IPS-NIHi11 (cell line): ENCODE measurements at regions not wholly inside any gene's neighbourhood (a gene's known extent, or its start where the extent isn't known, plus 50 kb on each side); places are given as distances from the start of the nearest gene placed in this dataset.
A peak's percentile ranks its signal among the peaks of the same experiment; 100 is the strongest.

ENCODE experiments used
- DNase-seq: peaks from one replicate; pipeline ENCODE4 v3.0.0; 2012; ENCODE audit warnings: mixed read lengths, low spot score

- DNase-seq: no peak
These were observed 61.0 kb downstream of the GTPBP8 start for GRCh38 chr3:113051787-113052186.

DNA sequence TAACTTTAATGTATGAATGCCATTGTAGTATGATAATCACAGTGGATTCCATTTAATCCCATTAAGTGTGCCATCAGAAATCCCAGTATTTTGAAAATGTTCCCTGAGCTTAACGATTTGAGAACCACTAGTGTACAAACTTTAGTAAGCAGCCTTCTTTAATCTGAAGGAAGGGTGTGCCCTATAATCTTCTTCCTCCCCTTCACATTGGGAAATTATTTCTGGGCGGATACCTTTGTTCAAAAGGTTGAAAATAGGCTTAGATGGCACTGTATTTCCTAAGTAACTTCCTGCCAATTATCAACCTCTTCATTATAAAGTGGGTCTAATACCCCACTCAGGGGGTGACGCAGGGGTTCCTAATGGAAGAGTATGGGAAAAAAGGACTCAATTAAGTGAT lies 62.4 kb downstream of the GTPBP8 start:
- DNase-seq: no peak

GRCh38 chr3:113054552-113054951 lies 63.8 kb downstream of the GTPBP8 start:
- DNase-seq: no peak

- DNase-seq: no peak
These were observed 64.4 kb downstream of the GTPBP8 start for GRCh38 chr3:113055201-113055600.

DNA sequence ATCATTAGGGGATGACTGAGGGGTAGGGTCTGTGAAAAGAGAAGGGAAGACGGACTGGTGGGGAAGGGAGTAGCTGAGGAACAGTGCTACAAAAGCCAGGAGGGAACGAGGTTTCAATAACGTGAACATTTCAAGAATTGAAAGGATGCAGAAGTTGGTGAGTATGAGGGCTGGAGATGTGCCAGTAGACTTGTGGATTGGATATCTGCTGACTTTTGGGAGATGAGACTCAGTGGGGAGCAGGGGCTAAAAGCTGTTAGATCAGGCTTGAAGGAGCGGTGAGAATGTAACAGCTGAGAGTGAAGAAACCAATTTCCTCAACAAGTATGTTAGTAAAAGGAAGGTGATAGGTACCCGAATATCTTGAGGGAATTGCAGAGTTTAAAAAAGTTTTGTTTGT lies 65.2 kb downstream of the GTPBP8 start:
- DNase-seq: no peak

- DNase-seq: no peak
These were observed 66.3 kb downstream of the GTPBP8 start for GRCh38 chr3:113057117-113057516.

- DNase-seq: no peak
These were observed 67.4 kb downstream of the GTPBP8 start for GRCh38 chr3:113058188-113058587.

GRCh38 chr3:113062705-113063104 lies 71.9 kb downstream of the GTPBP8 start:
- DNase-seq: no peak

- DNase-seq: no peak
These were observed 72.5 kb downstream of the GTPBP8 start for GRCh38 chr3:113063126-113063894.

DNA sequence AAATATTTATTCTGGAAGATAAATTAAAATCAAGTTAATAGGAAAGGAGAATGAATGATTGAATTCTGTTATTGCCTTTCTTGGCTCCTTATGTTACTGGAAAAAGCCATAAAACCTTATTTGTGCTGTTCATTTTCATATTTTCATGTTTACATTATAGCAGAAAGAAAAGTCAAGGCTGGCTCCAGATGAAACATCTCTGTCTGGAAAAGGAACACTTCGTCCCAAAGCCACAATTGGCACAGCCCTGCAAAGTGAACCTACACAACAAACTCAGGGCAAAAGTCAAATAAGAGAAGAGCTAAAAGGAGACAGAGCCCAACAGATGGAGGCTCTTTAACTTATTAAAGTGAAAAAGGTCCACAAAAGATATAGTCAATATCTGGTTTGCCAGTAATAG lies 73.4 kb downstream of the GTPBP8 start:
- no peak for DNase-seq

GRCh38 chr3:113065336-113065735 lies 74.6 kb downstream of the GTPBP8 start:
- no peak for DNase-seq

DNA sequence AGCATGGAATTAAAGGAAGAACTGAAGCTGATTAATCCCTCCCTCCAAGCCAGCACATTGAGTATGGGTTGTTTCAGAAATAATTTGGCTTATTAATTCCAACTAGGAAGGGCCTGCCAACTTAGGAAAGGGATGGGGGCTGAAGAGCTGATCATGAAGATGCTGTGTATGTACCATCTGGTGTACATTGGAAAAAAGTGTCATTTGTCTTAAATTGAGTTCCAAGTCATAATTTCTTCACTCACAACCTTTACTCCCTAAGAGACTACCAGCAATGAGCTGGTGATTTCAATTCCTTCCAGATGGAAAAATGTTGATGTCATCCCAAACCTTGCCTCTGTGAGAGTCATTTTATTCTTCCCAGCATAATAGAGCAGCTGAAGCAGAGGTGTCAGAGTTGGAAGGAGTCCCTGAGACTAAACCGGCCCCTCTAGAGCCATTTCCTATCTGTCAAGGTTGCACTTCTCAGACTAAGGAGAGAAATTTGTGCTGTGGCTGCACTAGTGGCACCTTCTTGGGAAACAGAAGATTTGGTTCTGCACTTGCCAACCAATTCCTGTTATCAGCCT lies 79.4 kb downstream of the GTPBP8 start:
- no peak for DNase-seq

GRCh38 chr3:113070681-113071113 lies 79.9 kb downstream of the GTPBP8 start:
- DNase-seq: no peak

GRCh38 chr3:113075588-113075987 lies 84.8 kb downstream of the GTPBP8 start:
- no peak for DNase-seq

GRCh38 chr3:113079218-113079961 lies 88.6 kb downstream of the GTPBP8 start:
- DNase-seq: no peak

DNA sequence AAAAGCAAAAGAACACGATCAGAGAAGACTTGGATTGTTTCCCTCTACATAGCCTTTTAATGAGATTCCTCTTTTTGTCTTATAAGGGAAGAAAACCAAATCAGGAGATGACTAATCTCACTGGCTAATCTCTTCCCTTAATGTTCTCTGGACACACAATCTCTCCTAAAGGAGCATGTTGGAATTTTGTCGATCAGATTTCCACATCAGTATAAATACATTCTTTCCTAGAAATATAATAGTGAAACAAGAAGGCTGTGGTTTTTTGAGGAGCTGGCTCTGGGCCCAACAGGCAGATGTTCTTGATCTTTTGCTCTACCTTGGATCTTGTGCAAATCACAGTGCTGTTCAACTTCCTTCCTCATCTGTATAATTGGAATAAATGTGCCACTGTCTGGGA lies 94.0 kb downstream of the GTPBP8 start:
- DNase-seq: no peak

DNA sequence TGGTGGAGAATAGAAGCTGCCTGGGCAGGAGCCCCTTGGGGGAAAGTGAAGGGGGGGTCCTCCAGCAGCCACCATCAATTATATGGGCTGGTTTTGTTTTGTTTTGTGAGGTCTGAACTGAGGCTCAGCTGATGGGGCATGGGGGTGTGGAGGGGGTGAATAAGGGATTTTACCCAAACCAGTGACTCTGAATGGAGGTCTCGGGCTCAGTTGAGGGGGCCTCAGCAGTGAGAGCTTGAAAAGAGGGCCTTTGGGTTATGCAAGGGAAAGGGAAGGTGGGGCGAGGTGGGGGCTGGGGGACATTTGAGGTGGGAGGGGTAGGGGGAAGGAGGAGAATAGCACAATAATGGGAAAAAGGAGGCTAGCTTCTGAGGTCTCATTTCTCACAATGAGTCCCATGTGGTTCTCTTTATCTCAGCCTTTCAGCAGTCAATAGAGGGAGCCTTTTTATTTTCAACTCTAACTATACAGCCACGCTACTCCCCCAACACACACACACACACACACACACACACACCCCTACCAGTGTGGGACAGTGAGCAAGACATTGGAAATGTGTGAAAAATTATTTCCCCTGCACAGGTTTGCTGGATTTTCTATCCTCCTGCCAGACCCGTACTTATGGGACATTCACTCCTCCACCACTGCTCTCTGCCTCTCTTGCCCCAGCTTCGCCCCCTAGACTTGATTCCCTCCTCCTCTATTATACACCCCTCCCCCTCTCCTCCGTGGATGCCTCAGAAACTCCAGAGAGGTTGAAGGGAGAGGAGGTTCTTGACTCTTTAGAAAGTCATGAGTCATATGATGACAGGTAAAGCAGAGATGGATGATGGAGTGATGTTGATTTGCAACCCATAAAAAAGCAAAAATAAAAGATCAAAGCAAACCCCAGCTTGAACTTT lies 96.0 kb downstream of the GTPBP8 start:
- DNase-seq: peak; percentile 37

DNA sequence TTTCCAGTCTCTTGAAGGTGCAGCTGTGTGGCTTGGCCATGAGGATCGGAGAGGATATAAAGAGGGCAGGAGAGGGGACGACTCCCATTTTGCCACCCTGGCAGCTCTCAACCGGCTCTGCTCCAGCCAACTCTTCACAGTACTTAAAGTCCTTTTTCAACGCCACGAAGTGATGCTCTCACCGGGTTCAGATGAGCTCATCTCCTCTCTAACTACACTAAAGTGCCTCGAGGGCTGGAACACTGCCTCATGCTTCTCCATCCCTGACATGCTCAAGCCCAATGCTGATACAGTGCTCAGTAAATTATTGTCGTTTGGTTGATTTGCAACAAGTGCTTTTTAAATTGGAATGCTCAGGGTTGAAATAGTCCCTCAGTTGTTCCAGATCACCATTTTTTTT lies 97.8 kb downstream of the GTPBP8 start:
- no peak for DNase-seq

DNA sequence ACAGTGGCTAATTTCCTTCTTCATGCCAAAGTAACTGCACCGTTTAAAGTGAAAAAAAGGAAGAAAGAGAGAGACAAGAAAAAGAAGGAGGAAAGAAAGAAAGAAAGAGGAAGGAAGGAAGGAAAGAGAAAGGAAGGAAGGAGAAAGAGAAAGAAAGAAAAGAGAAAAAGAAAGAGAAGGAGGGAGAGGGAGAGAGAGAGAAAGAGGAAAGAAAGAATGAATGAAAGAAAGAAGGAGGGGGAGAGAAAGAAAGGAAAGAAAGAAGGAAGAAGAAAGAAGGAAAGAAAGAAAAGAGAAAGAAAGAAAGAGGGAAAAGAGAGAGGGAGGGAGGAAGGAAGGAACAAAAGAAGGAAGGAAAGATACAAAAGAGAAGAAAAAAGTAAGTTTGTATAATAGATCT lies 100.6 kb downstream of the GTPBP8 start:
- no peak for DNase-seq

DNA sequence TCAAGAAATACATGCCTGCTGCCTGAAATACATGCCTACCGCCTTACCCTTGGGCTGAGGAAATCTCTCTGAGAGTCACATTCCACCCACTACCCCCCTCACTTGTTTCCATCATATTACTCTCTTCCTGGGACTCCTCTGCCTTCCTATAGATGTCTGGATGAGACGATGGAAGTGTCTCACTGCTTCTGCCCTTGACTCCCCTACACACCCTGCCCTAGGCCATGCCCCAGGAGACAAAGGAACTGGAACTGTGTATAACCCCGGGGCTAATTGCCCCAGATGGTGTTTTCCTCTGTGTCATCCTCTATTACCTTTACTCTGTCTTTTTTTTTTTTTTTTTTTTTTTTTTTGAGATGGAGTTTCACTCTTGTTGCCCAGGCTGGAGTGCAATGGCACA lies 102.0 kb downstream of the GTPBP8 start:
- DNase-seq: no peak

- no peak for DNase-seq
These were observed 103.8 kb downstream of the GTPBP8 start for GRCh38 chr3:113094337-113095221.
